CD4-positive, CD25-positive, alpha-beta regulatory T cell (primary cell): ENCODE measurements at regions not wholly inside any gene's neighbourhood (a gene's known extent, or its start where the extent isn't known, plus 50 kb on each side); places are given as distances from the start of the nearest gene placed in this dataset.

ENCODE experiments used
- ATAC-seq, 2 donors: fragments of 150-1000 bp; cut with Tn5 transposase; one replicate each; pipeline ENCODE4 v1.10.0; 2021; ENCODE audit warnings: low read depth in 2 of 2, moderate number of reproducible peaks in 2 of 2, moderate library complexity in 1 of 2
- DNase-seq, 3 donors: peaks; one replicate each; pipeline versions ENCODE4 v3.0.0 to v3.0.0-alpha.2; 2012 to 2022; ENCODE audit warnings: mixed read lengths in 1 of 3
- H3K27ac ChIP-seq: one replicate; pipeline ENCODE4 v1.7.0; 2013; ENCODE audit warnings: mild to moderate bottlenecking, low read length; ENCODE audit not compliant: insufficient read depth, poor library complexity, severe bottlenecking
- H3K27me3 ChIP-seq: one replicate; pipeline ENCODE4 v1.7.0; 2013; ENCODE audit warnings: low read length; ENCODE audit not compliant: control insufficient read depth, insufficient read depth
- H3K36me3 ChIP-seq: one replicate; pipeline ENCODE4 v1.7.0; 2013; ENCODE audit warnings: mild to moderate bottlenecking, low read length, moderate library complexity; ENCODE audit not compliant: control insufficient read depth, insufficient read depth
- H3K4me1 ChIP-seq: 2 replicates; pipeline ENCODE4 v1.7.0; 2013; ENCODE audit warnings: mild to moderate bottlenecking, low read length; ENCODE audit not compliant: insufficient read depth, control insufficient read depth, poor library complexity, severe bottlenecking
- H3K4me3 ChIP-seq: one replicate; pipeline ENCODE4 v1.7.0; 2013; ENCODE audit warnings: low read depth, mild to moderate bottlenecking, low read length, moderate library complexity
- H3K9me3 ChIP-seq, 2 experiments: 1 replicate in 1 of 2; 2 replicates in 1 of 2; pipeline ENCODE4 v1.7.0; 2013; ENCODE audit warnings: low read length in 2 of 2, mild to moderate bottlenecking in 1 of 2, moderate library complexity in 1 of 2; ENCODE audit not compliant: control insufficient read depth in 2 of 2
- H3K27ac Mint-ChIP-seq, 3 donors: one replicate each; pipeline ENCODE4 v1.8.0; 2020 to 2022; ENCODE audit warnings: mild to moderate bottlenecking in 3 of 3, mixed read lengths in 3 of 3, moderate library complexity in 2 of 3
- H3K27me3 Mint-ChIP-seq: one replicate; pipeline ENCODE4 v1.8.0; 2022; ENCODE audit warnings: mild to moderate bottlenecking, mixed read lengths
- H3K36me3 Mint-ChIP-seq: one replicate; pipeline ENCODE4 v1.8.0; 2020; ENCODE audit warnings: mixed read lengths
- H3K4me1 Mint-ChIP-seq, 4 donors: one replicate each; pipeline ENCODE4 v1.8.0; 2020 to 2022; ENCODE audit warnings: mixed read lengths in 4 of 4, mild to moderate bottlenecking in 1 of 4
- H3K4me3 Mint-ChIP-seq, 4 donors: one replicate each; pipeline ENCODE4 v1.8.0; 2020 to 2022; ENCODE audit warnings: mild to moderate bottlenecking in 4 of 4, mixed read lengths in 4 of 4, moderate library complexity in 3 of 4
- H3K9me3 Mint-ChIP-seq, 7 donors: one replicate each; pipeline ENCODE4 v1.8.0; 2020 to 2022; ENCODE audit warnings: mixed read lengths in 7 of 7, mild to moderate bottlenecking in 3 of 7, moderate library complexity in 2 of 7

GRCh38 chr14:49986343-49987014 lies 93.6 kb downstream of the ARF6 start:
- H3K27ac Mint-ChIP-seq, result peak overlapping the region in 2 of 3 donors; percentile 69 to 77
- peaks cover 10 to 30% (median 29%) of the 10 kb centered on the region in 4 donors for H3K4me1 Mint-ChIP-seq
- H3K4me3 Mint-ChIP-seq, result no peak overlapping the region

GRCh38 chr14:49988080-49988990 lies 95.5 kb downstream of the ARF6 start:
- no peak overlapping the region for H3K27ac ChIP-seq
- Mint-ChIP-seq H3K4me1 (peaks cover 5 to 30% (median 22%) of the 10 kb centered on the region in 4 donors), H3K4me3 (no peak overlapping the region), H3K36me3 (peaks cover 14% of the 10 kb centered on the region), H3K27ac (peak overlapping the region in 2 of 3 donors; percentile 42 to 78), H3K27me3 (no peaks in the 10 kb centered on the region), H3K9me3 (no peaks in the 10 kb centered on the region)
- H3K9me3 ChIP-seq, result no peaks in the 10 kb centered on the region
- no peak for DNase-seq
- H3K4me1 ChIP-seq, result no peaks in the 10 kb centered on the region
- H3K36me3 ChIP-seq, result no peaks in the 10 kb centered on the region
- H3K4me3 ChIP-seq, result no peak overlapping the region
- no peak for ATAC-seq
- no peaks in the 10 kb centered on the region for H3K27me3 ChIP-seq

More at GRCh38 chr14:49986343-49987014, 93.6 kb downstream of the ARF6 start:
- no peaks in the 10 kb centered on the region for H3K9me3 ChIP-seq
- H3K36me3 Mint-ChIP-seq, result peaks cover 18% of the 10 kb centered on the region
- H3K4me3 ChIP-seq, result peak overlapping the region; percentile 54
- no peaks in the 10 kb centered on the region for H3K27me3 ChIP-seq
- no peak for ATAC-seq
- no peak for DNase-seq
- peaks cover 12% of the 10 kb centered on the region for H3K4me1 ChIP-seq
- peak overlapping the region; percentile 35 for H3K27ac ChIP-seq
- H3K9me3 Mint-ChIP-seq, result no peaks in the 10 kb centered on the region
- no peaks in the 10 kb centered on the region for H3K27me3 Mint-ChIP-seq
- no peaks in the 10 kb centered on the region for H3K36me3 ChIP-seq

- Mint-ChIP-seq H3K9me3 (no peaks in the 10 kb centered on the region), H3K27me3 (no peaks in the 10 kb centered on the region), H3K4me1 (peaks cover 5 to 32% (median 14%) of the 10 kb centered on the region in 4 donors), H3K27ac (peak overlapping the region in 2 of 3 donors; percentile 27 to 67), H3K36me3 (peaks cover 14% of the 10 kb centered on the region), H3K4me3 (no peak overlapping the region)
- DNase-seq (no peak), ATAC-seq (no peak)
- Histone ChIP-seq H3K36me3 (no peaks in the 10 kb centered on the region), H3K4me1 (no peaks in the 10 kb centered on the region), H3K27me3 (no peaks in the 10 kb centered on the region), H3K4me3 (no peak overlapping the region), H3K27ac (no peak overlapping the region), H3K9me3 (no peaks in the 10 kb centered on the region)
Observed at GRCh38 chr14:49989966-49990365, 97.1 kb downstream of the ARF6 start.

- peaks cover 5 to 30% (median 16%) of the 10 kb centered on the region in 4 donors for H3K4me1 Mint-ChIP-seq
- DNase-seq (no peak), ATAC-seq (no peak)
- no peak overlapping the region for H3K4me3 Mint-ChIP-seq
- Histone ChIP-seq H3K36me3 (no peaks in the 10 kb centered on the region), H3K9me3 (no peaks in the 10 kb centered on the region), H3K4me3 (no peak overlapping the region), H3K27me3 (no peaks in the 10 kb centered on the region), H3K27ac (no peak overlapping the region), H3K4me1 (no peaks in the 10 kb centered on the region)
- no peaks in the 10 kb centered on the region for H3K27me3 Mint-ChIP-seq
- peak overlapping the region in 1 of 3 donors; percentile 24 for H3K27ac Mint-ChIP-seq
- no peaks in the 10 kb centered on the region for H3K9me3 Mint-ChIP-seq
- peaks cover 11% of the 10 kb centered on the region for H3K36me3 Mint-ChIP-seq
Observed at GRCh38 chr14:49991491-49991890, 98.6 kb downstream of the ARF6 start.

GRCh38 chr14:49992036-49992435 lies 99.2 kb downstream of the ARF6 start:
- Histone ChIP-seq H3K36me3 (no peaks in the 10 kb centered on the region), H3K9me3 (no peaks in the 10 kb centered on the region), H3K27me3 (no peaks in the 10 kb centered on the region), H3K4me1 (no peaks in the 10 kb centered on the region), H3K27ac (no peak overlapping the region), H3K4me3 (no peak overlapping the region)
- H3K36me3 Mint-ChIP-seq, result peaks cover 11% of the 10 kb centered on the region
- no peak for DNase-seq
- H3K4me1 Mint-ChIP-seq, result peaks cover 5 to 32% (median 13%) of the 10 kb centered on the region in 4 donors
- no peaks in the 10 kb centered on the region for H3K27me3 Mint-ChIP-seq
- H3K27ac Mint-ChIP-seq, result peak overlapping the region in 2 of 3 donors; percentile 20 to 71
- ATAC-seq, result no peak
- peak overlapping the region in 1 of 4 donors; percentile 15 for H3K4me3 Mint-ChIP-seq
- H3K9me3 Mint-ChIP-seq, result no peaks in the 10 kb centered on the region

GRCh38 chr14:49992448-49992847 lies 99.6 kb downstream of the ARF6 start:
- Mint-ChIP-seq H3K36me3 (peaks cover 11% of the 10 kb centered on the region), H3K4me1 (peaks cover 5 to 32% (median 14%) of the 10 kb centered on the region in 4 donors), H3K27ac (peak overlapping the region; percentile 16 to 71 (median 20)), H3K27me3 (no peaks in the 10 kb centered on the region), H3K9me3 (no peaks in the 10 kb centered on the region), H3K4me3 (peak overlapping the region in 1 of 4 donors; percentile 15)
- H3K9me3 ChIP-seq, result no peaks in the 10 kb centered on the region
- H3K4me3 ChIP-seq, result no peak overlapping the region
- H3K4me1 ChIP-seq, result no peaks in the 10 kb centered on the region
- no peaks in the 10 kb centered on the region for H3K27me3 ChIP-seq
- no peak overlapping the region for H3K27ac ChIP-seq
- DNase-seq, result no peak
- no peaks in the 10 kb centered on the region for H3K36me3 ChIP-seq
- ATAC-seq, result no peak

GRCh38 chr14:49992901-49993339 lies 100.0 kb downstream of the ARF6 start:
- Mint-ChIP-seq H3K27me3 (no peaks in the 10 kb centered on the region), H3K4me1 (peaks cover 5 to 32% (median 18%) of the 10 kb centered on the region in 4 donors), H3K27ac (peak overlapping the region; percentile 20 to 71 (median 32)), H3K36me3 (peaks cover 11% of the 10 kb centered on the region), H3K9me3 (no peaks in the 10 kb centered on the region), H3K4me3 (no peak overlapping the region)
- no peaks in the 10 kb centered on the region for H3K36me3 ChIP-seq
- no peak overlapping the region for H3K27ac ChIP-seq
- ATAC-seq (peak; percentile 34 to 58), DNase-seq (peak in 1 of 3 donors; percentile 46)
- no peaks in the 10 kb centered on the region for H3K27me3 ChIP-seq
- no peak overlapping the region for H3K4me3 ChIP-seq
- peaks cover 2% of the 10 kb centered on the region for H3K4me1 ChIP-seq
- H3K9me3 ChIP-seq, result no peaks in the 10 kb centered on the region
